ENCODE measurements at regions not wholly inside any gene's neighbourhood (a gene's known extent, or its start where the extent isn't known, plus 50 kb on each side); places are given as distances from the start of the nearest gene placed in this dataset.

- no peaks in the 10 kb centered on the region for H3K36me3 Mint-ChIP-seq (ENCODE audit: low read depth)
- Histone ChIP-seq H3K4me1 (ENCODE audit: control insufficient read depth, insufficient read depth, low read length) (no peaks in the 10 kb centered on the region), H3K9me3 (ENCODE audit: control insufficient read depth, low read length) (no peaks in the 10 kb centered on the region), H3K27ac (ENCODE audit: low read depth, low read length) (no peak overlapping the region), H3K36me3 (ENCODE audit: control insufficient read depth, insufficient read depth, low read length) (no peaks in the 10 kb centered on the region), H3K4me3 (ENCODE audit: low read length) (no peak overlapping the region), H3K9ac (ENCODE audit: extremely low read depth, low read length, poor library complexity, severe bottlenecking) (no peak overlapping the region), H3K27me3 (ENCODE audit: control insufficient read depth, insufficient read depth, low read length, poor library complexity, severe bottlenecking) (no peaks in the 10 kb centered on the region)
- H3K9me3 Mint-ChIP-seq = peaks cover 49% of the 10 kb centered on the region
- no peaks in the 10 kb centered on the region for H3K4me1 Mint-ChIP-seq
- no peak for TF ChIP-seq CTCF (conservative IDR thresholded peaks at IDR 0.05)
- H3K27ac Mint-ChIP-seq = no peak overlapping the region
- no peak for DNase-seq
- no peaks in the 10 kb centered on the region for H3K27me3 Mint-ChIP-seq (ENCODE audit: insufficient read depth)
- WGBS, 2 experiments (ENCODE audit: insufficient coverage in 1 of 2, insufficient read length in 1 of 2) = 88 to 93% methylated on average over 2 to 3 of the region's 3 CpGs
- no peak overlapping the region for H3K4me3 Mint-ChIP-seq
Measured at GRCh38 chr11:43034341-43034740, 277.5 kb upstream of the API5 start.

DNA sequence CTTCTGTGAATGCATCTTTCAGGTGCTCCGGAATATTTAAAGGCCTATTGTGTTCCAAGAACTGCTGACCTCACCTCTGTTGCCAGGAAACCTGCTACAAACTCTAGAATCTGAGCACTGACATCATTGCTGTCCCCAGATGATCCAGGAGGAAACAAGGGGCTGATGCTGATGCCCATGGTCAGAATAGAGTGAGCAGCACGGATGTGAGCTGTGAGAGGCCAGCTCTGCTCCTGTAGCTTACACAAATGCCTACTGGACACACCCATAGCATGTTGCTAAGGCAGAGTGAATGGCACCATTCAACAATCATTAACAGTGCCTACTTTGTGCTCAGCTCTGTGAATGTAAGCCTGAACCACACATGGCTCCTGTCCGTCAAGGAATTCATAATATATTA is 276.7 kb upstream of the API5 start:
- H3K9me3 ChIP-seq (ENCODE audit: control insufficient read depth, low read length) = no peaks in the 10 kb centered on the region
- Mint-ChIP-seq H3K9me3 (peaks cover 46% of the 10 kb centered on the region), H3K36me3 (ENCODE audit: low read depth) (no peaks in the 10 kb centered on the region), H3K27me3 (ENCODE audit: insufficient read depth) (no peaks in the 10 kb centered on the region), H3K4me1 (no peaks in the 10 kb centered on the region), H3K4me3 (no peak overlapping the region), H3K27ac (no peak overlapping the region)
- H3K4me1 ChIP-seq (ENCODE audit: control insufficient read depth, insufficient read depth, low read length) = no peaks in the 10 kb centered on the region
- H3K4me3 ChIP-seq (ENCODE audit: low read length) = no peak overlapping the region
- DNase-seq = no peak
- H3K27ac ChIP-seq (ENCODE audit: low read depth, low read length) = no peak overlapping the region
- 83% methylated on average over 3 of the region's 3 CpGs; no CpG with 5 or more reads in 1 of the 2 experiments for WGBS, 2 experiments (ENCODE audit: insufficient coverage in 1 of 2, insufficient read length in 1 of 2)
- H3K36me3 ChIP-seq (ENCODE audit: control insufficient read depth, insufficient read depth, low read length) = no peaks in the 10 kb centered on the region
- H3K27me3 ChIP-seq (ENCODE audit: control insufficient read depth, insufficient read depth, low read length, poor library complexity, severe bottlenecking) = no peaks in the 10 kb centered on the region
- TF ChIP-seq CTCF (conservative IDR thresholded peaks at IDR 0.05) = no peak
- H3K9ac ChIP-seq (ENCODE audit: extremely low read depth, low read length, poor library complexity, severe bottlenecking) = no peak overlapping the region

DNA sequence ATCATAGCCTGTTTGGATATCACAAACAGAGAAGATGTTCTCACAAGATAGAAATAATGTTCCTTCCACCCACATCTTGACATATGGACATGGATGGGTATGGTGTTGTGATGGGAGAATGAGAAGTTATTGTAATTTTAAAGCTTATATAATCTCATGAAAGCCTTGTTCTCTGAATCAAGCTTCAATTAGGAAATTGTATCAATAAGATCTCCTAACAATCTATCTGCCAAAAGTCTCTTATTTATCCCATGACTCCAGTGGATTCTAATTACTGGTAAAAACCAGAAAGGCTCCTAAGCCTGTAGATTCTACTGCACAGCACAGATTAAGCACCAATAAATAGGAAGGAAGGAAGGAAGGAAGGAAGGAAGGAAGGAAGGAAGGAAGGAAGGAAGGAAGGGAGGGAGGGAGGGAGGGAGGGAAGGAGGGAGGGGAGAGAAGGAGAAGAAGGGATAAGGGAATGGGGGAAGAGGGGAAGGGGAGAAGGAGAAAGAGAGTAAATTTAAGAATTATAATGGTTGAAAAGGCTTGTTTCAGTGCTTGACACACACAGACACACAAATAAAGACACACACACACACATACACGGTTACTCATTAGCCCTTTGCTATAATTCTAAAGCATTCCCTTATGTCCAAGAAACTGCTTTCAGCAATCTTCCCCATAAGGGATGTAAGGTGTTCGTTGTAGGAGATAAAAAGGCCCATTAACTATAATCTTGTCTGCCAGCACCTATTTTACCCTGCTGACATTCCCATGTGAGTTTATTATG is 258.0 kb upstream of the API5 start:
- H3K4me3 ChIP-seq (ENCODE audit: low read length) = no peak overlapping the region
- Mint-ChIP-seq H3K27me3 (ENCODE audit: insufficient read depth) (no peaks in the 10 kb centered on the region), H3K9me3 (peaks cover 23% of the 10 kb centered on the region), H3K27ac (no peak overlapping the region), H3K36me3 (ENCODE audit: low read depth) (no peaks in the 10 kb centered on the region), H3K4me1 (no peaks in the 10 kb centered on the region), H3K4me3 (no peak overlapping the region)
- no peaks in the 10 kb centered on the region for H3K36me3 ChIP-seq (ENCODE audit: control insufficient read depth, insufficient read depth, low read length)
- no peak overlapping the region for H3K27ac ChIP-seq (ENCODE audit: low read depth, low read length)
- H3K4me1 ChIP-seq (ENCODE audit: control insufficient read depth, insufficient read depth, low read length) = no peaks in the 10 kb centered on the region
- 100% methylated on average over 1 of the region's 2 CpGs; no CpG with 5 or more reads in 1 of the 2 experiments for WGBS, 2 experiments (ENCODE audit: insufficient coverage in 1 of 2, insufficient read length in 1 of 2)
- no peak for TF ChIP-seq CTCF (conservative IDR thresholded peaks at IDR 0.05)
- H3K27me3 ChIP-seq (ENCODE audit: control insufficient read depth, insufficient read depth, low read length, poor library complexity, severe bottlenecking) = no peaks in the 10 kb centered on the region
- no peaks in the 10 kb centered on the region for H3K9me3 ChIP-seq (ENCODE audit: control insufficient read depth, low read length)
- H3K9ac ChIP-seq (ENCODE audit: extremely low read depth, low read length, poor library complexity, severe bottlenecking) = no peak overlapping the region
- no peak for DNase-seq
